ENCODE measurements at regions not wholly inside any gene's neighbourhood (a gene's known extent, or its start where the extent isn't known, plus 50 kb on each side); places are given as distances from the start of the nearest gene placed in this dataset.

GRCh38 chr2:128368437-128369107, 49.9 kb upstream of the HS6ST1 start:
- DNase-seq (ENCODE audit: low spot score): no peak

- DNase-seq (ENCODE audit: low spot score): no peak
These were observed 50.5 kb upstream of the HS6ST1 start for GRCh38 chr2:128369108-128369555.

DNA sequence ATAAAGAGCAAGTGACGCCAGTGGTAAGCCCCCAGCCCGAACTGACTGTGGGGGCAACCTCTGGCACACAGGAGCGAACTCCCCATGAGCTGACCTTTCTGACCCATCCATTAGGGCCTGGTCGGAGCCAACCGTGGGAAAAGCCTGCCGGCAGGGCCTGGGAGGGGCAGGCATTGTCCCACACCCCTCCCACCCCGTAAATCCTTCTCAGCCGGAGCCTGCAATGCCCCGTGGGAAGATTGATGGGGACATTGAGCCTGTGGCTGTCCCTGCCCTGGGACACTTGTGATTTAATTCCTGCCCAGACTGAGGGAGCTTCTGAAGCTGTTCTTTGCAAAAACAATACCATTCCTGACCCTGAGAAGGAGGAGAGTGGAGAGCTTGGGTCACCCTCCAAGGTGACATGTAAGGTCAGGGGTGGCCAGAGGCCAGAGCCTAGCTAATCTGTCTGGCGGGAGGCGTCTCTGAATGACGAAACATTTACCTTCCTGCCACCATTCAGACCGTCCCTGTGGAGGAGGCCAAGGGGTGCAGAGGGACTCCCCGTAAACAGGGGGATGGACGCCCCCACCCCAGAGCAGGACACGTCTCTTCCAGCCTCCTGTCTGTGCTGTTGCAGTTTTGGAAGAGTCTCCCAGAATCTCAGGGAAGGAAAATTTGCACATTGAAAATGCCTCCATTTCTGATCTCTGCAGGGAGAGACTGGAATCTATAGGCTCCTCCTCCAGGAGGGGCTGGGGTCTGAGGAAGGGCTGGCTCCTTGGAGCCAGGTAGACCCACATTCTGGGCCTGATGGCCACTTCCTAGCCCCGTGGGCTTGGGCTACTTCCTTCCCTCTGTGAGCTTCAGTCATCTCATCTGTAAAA, 51.2 kb upstream of the HS6ST1 start:
- no peak for DNase-seq (ENCODE audit: low spot score)

GRCh38 chr2:128370468-128371247, 52.0 kb upstream of the HS6ST1 start:
- no peak for DNase-seq (ENCODE audit: low spot score)

DNA sequence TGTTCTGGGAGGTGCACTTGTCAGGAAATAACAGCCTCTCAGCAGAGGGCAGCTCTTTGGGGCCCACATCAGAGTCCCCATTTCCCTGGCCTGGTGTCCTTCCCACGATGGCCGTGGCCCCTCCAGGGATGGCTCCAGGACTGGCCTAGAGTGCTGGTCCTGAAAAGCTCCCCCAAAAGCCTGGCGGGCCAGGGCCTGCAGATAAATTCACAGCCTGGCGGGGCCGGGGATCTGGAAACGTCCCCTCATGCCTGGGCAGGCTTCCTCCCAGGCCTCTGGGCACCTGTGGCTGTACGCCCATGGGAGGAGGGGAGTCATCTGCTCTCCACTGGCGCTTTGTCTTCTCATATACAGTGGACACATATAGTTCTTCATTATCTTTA, 52.6 kb upstream of the HS6ST1 start:
- no peak for DNase-seq (ENCODE audit: low spot score)

DNA sequence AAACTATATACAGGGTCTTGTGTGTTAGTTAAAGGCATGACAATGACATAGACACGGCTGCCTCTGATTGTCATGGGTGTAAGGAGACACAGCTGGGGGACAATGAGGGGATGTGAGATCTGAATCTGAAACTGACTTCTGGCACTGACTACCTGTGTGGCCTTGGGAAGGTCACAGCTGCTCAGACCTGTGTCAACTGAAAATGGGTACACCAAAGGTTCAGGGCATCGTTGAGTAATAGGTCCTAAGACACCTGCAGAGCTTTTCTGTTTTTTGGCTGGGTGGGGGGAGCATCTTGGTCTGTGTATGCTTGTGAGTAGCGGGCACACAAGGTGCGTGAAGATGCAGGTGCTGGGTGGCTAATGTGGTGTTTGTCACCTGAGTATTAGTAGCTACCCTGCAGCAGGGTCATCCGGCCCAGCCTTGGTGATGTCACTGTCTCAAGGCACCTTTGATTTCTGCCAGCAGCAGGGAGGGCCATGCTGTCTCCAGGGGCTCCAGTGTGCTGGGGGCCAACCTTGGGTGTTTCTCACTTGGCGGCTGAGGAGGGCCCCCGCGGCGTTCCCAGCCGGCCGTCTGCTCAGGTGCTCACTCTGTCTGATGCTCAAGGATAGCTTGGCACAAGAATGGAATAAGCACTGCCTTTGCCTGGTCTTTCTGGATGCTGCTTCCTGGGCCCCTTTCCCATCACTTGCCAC, 53.1 kb upstream of the HS6ST1 start:
- no peak for DNase-seq (ENCODE audit: low spot score)

GRCh38 chr2:128372621-128373341, 54.1 kb upstream of the HS6ST1 start:
- peak; percentile 7 for DNase-seq (ENCODE audit: low spot score)

- DNase-seq (ENCODE audit: low spot score): no peak
These were observed 54.9 kb upstream of the HS6ST1 start for GRCh38 chr2:128373451-128374000.

DNA sequence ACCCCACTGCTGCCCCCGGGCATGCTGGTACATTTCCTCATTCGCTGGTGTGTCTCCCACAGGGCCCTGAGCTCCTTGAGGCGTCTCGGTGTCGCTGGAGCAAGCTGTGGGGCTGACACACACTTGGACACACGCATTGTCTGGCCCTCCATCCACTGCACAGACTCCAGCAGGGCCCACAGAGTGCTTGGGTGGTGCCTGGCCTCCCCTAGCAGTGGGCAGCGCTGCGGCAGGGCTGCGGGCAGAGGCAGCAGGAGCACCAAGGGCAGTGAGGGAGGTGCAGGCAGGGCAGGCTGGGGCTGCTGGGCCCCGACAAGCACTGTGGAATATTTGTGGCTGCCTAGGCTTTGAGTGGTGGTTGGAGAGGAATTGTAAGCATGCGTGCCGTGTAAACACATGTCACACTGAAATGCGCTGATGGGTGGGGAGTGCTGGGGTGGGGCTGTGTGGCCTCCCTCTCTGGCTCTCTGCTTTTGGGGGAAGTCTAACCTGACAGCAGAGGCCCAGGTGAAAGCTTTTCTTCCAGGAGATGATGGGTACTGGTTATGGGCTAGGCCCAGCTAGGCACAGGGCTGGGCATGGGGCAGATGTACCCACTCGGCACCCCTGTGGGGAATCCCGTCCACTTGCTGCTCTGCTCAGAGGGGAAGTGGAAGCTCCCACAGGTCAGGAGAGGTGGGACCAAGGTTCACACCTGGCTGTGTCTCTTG, 55.5 kb upstream of the HS6ST1 start:
- no peak for DNase-seq (ENCODE audit: low spot score)

- DNase-seq (ENCODE audit: low spot score): no peak
These were observed 56.2 kb upstream of the HS6ST1 start for GRCh38 chr2:128374711-128375413.

DNA sequence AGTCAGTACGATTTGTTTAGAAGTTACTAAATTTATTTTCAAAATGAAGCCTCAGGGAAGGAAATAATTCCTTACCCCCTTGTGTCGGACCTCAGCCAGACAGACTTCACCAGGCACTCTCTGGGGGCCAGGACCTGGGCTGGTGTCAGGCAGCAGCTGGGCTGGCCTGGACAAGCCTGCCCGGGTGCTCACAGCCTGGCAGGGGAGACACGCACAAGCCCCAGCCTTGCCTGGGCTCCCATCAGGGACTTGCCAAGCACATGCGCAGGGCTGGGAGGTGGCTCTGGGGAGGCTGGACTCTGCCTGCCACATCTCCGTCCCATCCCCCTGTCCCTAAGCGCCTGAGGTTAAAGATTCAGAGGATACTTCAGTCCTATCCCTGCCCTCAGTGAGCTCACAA, 56.8 kb upstream of the HS6ST1 start:
- DNase-seq (ENCODE audit: low spot score): no peak

- no peak for DNase-seq (ENCODE audit: low spot score)
These were observed 57.8 kb upstream of the HS6ST1 start for GRCh38 chr2:128376241-128377041.

DNA sequence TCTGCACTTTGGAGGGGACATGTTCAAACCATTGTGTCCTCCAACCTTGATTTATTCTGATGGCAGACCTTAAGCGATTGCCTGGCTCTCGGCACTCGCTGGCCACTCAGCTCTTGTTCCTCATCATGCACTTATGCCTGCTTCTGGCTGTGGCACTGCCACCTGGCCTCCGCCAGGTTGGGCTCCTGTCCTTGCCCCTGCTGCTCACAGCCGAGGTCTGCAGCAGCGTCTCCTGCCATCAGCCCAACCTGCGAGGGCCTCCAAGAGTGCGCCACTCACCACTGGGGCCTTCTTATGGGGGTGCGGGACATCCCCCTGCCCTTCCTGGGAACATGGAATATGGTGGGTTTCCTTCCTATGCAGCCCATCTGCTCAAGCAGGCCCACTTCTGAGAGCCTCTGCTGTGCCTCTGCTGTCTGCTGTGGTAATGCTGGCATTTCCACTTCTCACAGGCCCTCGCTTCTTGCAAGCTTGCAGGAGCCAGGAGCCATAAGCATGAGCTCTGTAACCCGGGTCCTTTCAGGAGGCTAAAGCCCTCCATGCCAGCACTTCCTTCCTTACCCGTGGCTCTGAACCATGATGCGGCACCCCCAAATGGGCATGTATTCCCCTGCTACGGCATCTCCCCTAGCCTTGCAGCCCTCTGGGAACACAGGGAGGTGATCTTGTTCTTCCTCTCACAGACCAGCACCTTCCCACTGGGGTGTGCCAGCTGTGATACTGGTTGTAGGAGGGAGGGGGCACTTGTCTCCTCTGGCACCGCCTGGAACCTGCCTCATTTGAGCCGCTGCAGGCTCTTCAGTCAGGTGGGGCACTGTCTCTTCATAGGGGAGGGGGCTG, 58.6 kb upstream of the HS6ST1 start:
- no peak for DNase-seq (ENCODE audit: low spot score)

DNA sequence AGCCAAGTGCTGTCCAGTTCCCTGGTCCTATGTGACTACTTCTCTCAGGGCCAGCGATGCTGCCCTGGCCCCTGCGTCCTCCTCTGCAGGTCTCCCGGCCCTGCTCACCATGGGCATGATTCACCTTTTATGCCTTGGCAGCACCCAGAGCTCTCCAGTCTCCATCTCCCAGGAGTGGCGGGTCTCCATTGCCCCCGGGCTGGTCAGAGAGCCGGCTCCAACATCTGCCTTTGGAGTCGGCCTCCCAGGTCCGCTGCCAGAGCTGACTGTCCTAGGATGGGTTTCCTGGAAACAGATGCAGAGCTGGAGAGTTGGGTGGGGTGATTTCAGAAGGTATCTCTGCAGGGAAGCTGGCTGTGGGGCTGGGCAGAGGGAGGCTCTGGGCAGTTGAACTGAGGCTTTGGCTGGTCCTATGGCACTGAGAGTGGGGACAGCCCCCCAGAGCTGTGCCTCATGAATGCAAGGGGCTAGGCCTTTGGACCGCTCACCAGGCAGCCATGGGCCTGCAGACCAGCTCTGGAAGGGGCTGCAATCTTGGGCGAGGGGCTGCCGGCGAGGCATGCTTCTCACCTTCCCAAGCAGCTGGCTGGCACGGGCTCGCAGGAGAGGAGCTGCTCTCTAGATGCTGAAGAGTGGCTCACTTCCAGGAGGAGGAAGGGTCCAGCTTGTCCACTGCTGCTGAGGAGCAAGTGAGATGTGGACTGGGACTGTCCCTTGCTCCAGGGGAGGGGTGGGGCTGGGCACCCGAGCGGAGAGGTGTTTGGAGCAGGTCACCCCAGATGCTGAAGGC, 59.8 kb upstream of the HS6ST1 start:
- no peak for DNase-seq (ENCODE audit: low spot score)

DNA sequence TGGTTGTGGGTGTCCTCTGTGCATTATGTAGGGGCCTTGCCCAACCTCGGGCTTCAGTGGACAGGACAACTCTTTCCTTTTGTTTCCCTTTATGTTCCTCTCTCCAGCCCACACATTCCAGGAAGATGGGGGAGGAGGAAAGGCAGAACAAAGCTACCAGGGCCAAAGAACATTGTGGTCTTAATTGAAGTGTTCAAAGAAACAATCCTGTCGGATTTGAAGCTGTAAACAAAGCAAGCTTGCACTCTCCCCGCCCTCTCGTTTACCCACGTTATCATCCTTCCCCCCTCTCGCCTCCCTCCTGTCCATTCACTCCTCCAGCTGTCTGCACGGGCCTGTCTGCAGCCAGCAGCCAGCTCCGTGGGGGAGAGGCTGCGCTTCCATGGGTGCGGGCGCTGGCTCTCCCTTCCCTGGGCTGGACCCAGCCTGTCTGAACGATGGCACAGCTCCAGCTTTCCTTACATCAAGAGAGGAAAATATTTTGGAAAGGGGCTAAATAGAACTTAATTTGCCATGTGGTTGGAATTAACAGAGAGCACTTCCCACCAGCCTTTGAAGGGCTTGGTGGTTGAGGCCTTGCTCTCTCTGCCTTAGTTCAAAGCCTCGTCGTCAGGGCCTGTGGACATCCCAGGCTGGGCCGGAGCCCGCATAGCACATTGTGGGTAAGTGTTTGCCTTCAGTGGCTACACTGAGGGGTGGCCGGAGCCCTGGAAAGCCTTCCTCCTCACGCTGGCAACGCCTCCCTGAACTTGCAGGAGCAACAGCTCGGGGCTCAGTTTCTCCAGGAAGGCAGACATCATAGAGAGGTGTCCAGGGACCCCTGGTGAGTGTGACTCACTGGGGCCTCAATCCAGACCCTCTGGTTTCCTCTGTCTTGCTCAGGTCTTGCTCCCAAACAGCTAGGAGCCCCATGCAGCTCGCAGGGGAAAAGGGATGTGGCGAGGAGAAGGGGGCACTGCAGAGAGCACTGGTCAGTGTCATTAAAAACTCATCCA, 60.6 kb upstream of the HS6ST1 start:
- no peak for DNase-seq (ENCODE audit: low spot score)

Data from activated CD4-positive, alpha-beta T cell treated with anti-CD3 and anti-CD28 coated beads, Interleukin-2, Interleukin-4, amounts not matched to agents 100 ng/mL and 50 ng/mL, durations not matched to agents 16 hours and 8 hours (primary cell).